Kidney (tissue), 13 donors: ENCODE measurements at regions not wholly inside any gene's neighbourhood (a gene's known extent, or its start where the extent isn't known, plus 50 kb on each side); places are given as distances from the start of the nearest gene placed in this dataset.

Experiments used
- DNase-seq, 5 donors: peaks; one replicate each; pipeline ENCODE4 v3.0.0-alpha.2; 2013 to 2020
- FAIRE-seq: peaks from 2 replicates; lab custom pipeline; 2012; peaks lifted over from hg19 to GRCh38; lab: Jason Lieb, UNC
- H3K27ac ChIP-seq, 2 donors: one replicate each; pipeline ENCODE4 v1.7.0; 2013; ENCODE audit warnings: low read depth in 2 of 2, low read length in 2 of 2, inconsistent platforms in 1 of 2
- H3K27me3 ChIP-seq: one replicate; pipeline ENCODE4 v1.7.1; 2013; ENCODE audit warnings: low read length, inconsistent platforms; ENCODE audit not compliant: control insufficient read depth, insufficient read depth
- H3K36me3 ChIP-seq, 3 donors: one replicate each; pipeline versions ENCODE4 v1.7.0 to v1.7.1; 2013; ENCODE audit warnings: low read length in 3 of 3, control low read depth in 1 of 3, inconsistent platforms in 1 of 3; ENCODE audit not compliant: insufficient read depth in 3 of 3, control insufficient read depth in 2 of 3
- H3K4me1 ChIP-seq, 3 donors: one replicate each; pipeline versions ENCODE4 v1.7.0 to v1.7.1; 2013; ENCODE audit warnings: low read length in 3 of 3, inconsistent platforms in 1 of 3, low read depth in 1 of 3; ENCODE audit not compliant: control insufficient read depth in 2 of 3, insufficient read depth in 2 of 3
- H3K4me3 ChIP-seq, 3 donors: one replicate each; pipeline versions ENCODE4 v1.7.0 to v1.8.1; 2013; ENCODE audit warnings: low read length in 3 of 3, control low read depth in 1 of 3, inconsistent platforms in 1 of 3
- H3K9ac ChIP-seq, 3 donors: one replicate each; pipeline versions ENCODE4 v1.7.0 to v1.7.1; 2013; ENCODE audit warnings: low read length in 3 of 3, control low read depth in 1 of 3, inconsistent platforms in 1 of 3
- H3K9me3 ChIP-seq, 3 donors: one replicate each; pipeline versions ENCODE4 v1.7.0 to v1.7.1; 2013; ENCODE audit warnings: low read length in 3 of 3, control low read depth in 1 of 3, inconsistent platforms in 1 of 3; ENCODE audit not compliant: control insufficient read depth in 2 of 3, insufficient read depth in 1 of 3
- CTCF ChIP-seq: IDR thresholded peaks from 3 replicates; pipeline ENCODE4 v1.5.1; 2012; ENCODE audit warnings: mild to moderate bottlenecking, moderate library complexity, borderline replicate concordance; ENCODE audit not compliant: insufficient read depth; ENCODE audit errors: extremely low read depth
- intact Hi-C: fragments of 100-400 bp; cut with DNase I; formaldehyde crosslinking; loops from one replicate; pipeline ENCODE4 v1.11.1; 2022
- donor health status: control.
- donor health status: control.
- donor health status: control.
- donor health status: control.
- donor health status: control.
- donor health status: DM: yes; HTN: yes; CAD: no.
- donor health status: Normal renal cell carcinoma (clear cell type).

GRCh38 chr2:188767176-188767575, 207.0 kb upstream of the COL3A1 start:
- DNase-seq (no peak), FAIRE-seq (no peak)
- H3K4me1 ChIP-seq = no peaks in the 10 kb centered on the region
- H3K27me3 ChIP-seq = no peaks in the 10 kb centered on the region
- H3K27ac ChIP-seq = no peak overlapping the region
- no peak overlapping the region for H3K4me3 ChIP-seq
- TF ChIP-seq CTCF = no peak
- no peaks in the 10 kb centered on the region for H3K9me3 ChIP-seq
- no peaks in the 10 kb centered on the region for H3K36me3 ChIP-seq
- H3K9ac ChIP-seq = no peak overlapping the region
- intact Hi-C loops = no loop called here

GRCh38 chr2:188770296-188770695, 203.9 kb upstream of the COL3A1 start:
- no peak overlapping the region for H3K9ac ChIP-seq
- no peak overlapping the region for H3K4me3 ChIP-seq
- no peaks in the 10 kb centered on the region for H3K27me3 ChIP-seq
- H3K27ac ChIP-seq = no peak overlapping the region
- DNase-seq (no peak), FAIRE-seq (no peak)
- intact Hi-C loops = no loop called here
- TF ChIP-seq CTCF = no peak
- H3K9me3 ChIP-seq = no peaks in the 10 kb centered on the region
- H3K36me3 ChIP-seq = no peaks in the 10 kb centered on the region
- no peaks in the 10 kb centered on the region for H3K4me1 ChIP-seq

GRCh38 chr2:188773075-188773474, 201.1 kb upstream of the COL3A1 start:
- H3K27ac ChIP-seq = no peak overlapping the region
- no peak overlapping the region for H3K9ac ChIP-seq
- TF ChIP-seq CTCF = no peak
- H3K36me3 ChIP-seq = no peaks in the 10 kb centered on the region
- intact Hi-C loops = no loop called here
- H3K27me3 ChIP-seq = no peaks in the 10 kb centered on the region
- H3K9me3 ChIP-seq = no peaks in the 10 kb centered on the region
- FAIRE-seq (no peak), DNase-seq (no peak)
- no peak overlapping the region for H3K4me3 ChIP-seq
- H3K4me1 ChIP-seq = no peaks in the 10 kb centered on the region

GRCh38 chr2:188776634-188777033, 197.5 kb upstream of the COL3A1 start:
- no peak overlapping the region for H3K9ac ChIP-seq
- no peaks in the 10 kb centered on the region for H3K27me3 ChIP-seq
- DNase-seq (no peak), FAIRE-seq (no peak)
- H3K4me1 ChIP-seq = no peaks in the 10 kb centered on the region
- H3K9me3 ChIP-seq = no peaks in the 10 kb centered on the region
- H3K27ac ChIP-seq = no peak overlapping the region
- TF ChIP-seq CTCF = no peak
- no peaks in the 10 kb centered on the region for H3K36me3 ChIP-seq
- intact Hi-C loops = no loop called here
- no peak overlapping the region for H3K4me3 ChIP-seq
